HG02623 (cell line): ENCODE measurements at regions not wholly inside any gene's neighbourhood (a gene's known extent, or its start where the extent isn't known, plus 50 kb on each side); places are given as distances from the start of the nearest gene placed in this dataset.
"Not testable (repeated sequence)": the region's sequence is repeated elsewhere in the genome, so short reads cannot be mapped to it uniquely, and the experiment has no call there.

Experiments used
- ATAC-seq: cut with Tn5 transposase; IDR thresholded peaks from one replicate; pipeline ENCODE4 v1.9.1; 2021; ENCODE audit warnings: moderate library complexity; ENCODE audit not compliant: unreplicated experiment

- ATAC-seq: no peak
These were observed 415.4 kb downstream of the MAGEB5 start for GRCh38 chrX:26631385-26631784.

GRCh38 chrX:26613956-26614355, 398.0 kb downstream of the MAGEB5 start:
- no peak for ATAC-seq

GRCh38 chrX:26606971-26607370, 391.0 kb downstream of the MAGEB5 start:
- ATAC-seq: no peak

- ATAC-seq: no peak
These were observed 382.0 kb downstream of the MAGEB5 start for GRCh38 chrX:26597981-26598380.

- ATAC-seq: no peak
These were observed 374.9 kb downstream of the MAGEB5 start for GRCh38 chrX:26590849-26591248.

- no peak for ATAC-seq
These were observed 370.6 kb downstream of the MAGEB5 start for GRCh38 chrX:26586570-26586969.

- no peak for ATAC-seq
These were observed 365.1 kb downstream of the MAGEB5 start for GRCh38 chrX:26581091-26581490.

- no peak for ATAC-seq
These were observed 364.1 kb downstream of the MAGEB5 start for GRCh38 chrX:26580021-26580420.

GRCh38 chrX:26574234-26574633, 358.3 kb downstream of the MAGEB5 start:
- no peak for ATAC-seq

- ATAC-seq: no peak
These were observed 346.2 kb downstream of the MAGEB5 start for GRCh38 chrX:26562156-26562555.

GRCh38 chrX:26559855-26560254, 343.9 kb downstream of the MAGEB5 start:
- ATAC-seq: no peak

- no peak for ATAC-seq
These were observed 342.9 kb downstream of the MAGEB5 start for GRCh38 chrX:26558719-26559386.

- no peak for ATAC-seq
These were observed 341.8 kb downstream of the MAGEB5 start for GRCh38 chrX:26557691-26558321.

- ATAC-seq: not testable (repeated sequence)
These were observed 309.8 kb downstream of the MAGEB5 start for GRCh38 chrX:26525768-26526167.

- no peak for ATAC-seq
These were observed 306.5 kb downstream of the MAGEB5 start for GRCh38 chrX:26522501-26522900.

GRCh38 chrX:26511589-26512363, 295.8 kb downstream of the MAGEB5 start:
- no peak for ATAC-seq

- ATAC-seq: no peak
These were observed 255.0 kb downstream of the MAGEB5 start for GRCh38 chrX:26470941-26471340.

- no peak for ATAC-seq
These were observed 250.4 kb downstream of the MAGEB5 start for GRCh38 chrX:26466387-26466786.

GRCh38 chrX:26445288-26445687, 229.3 kb downstream of the MAGEB5 start:
- ATAC-seq: no peak

- not testable (repeated sequence) for ATAC-seq
These were observed 228.4 kb downstream of the MAGEB5 start for GRCh38 chrX:26444417-26444816.

GRCh38 chrX:26442340-26442739, 226.4 kb downstream of the MAGEB5 start:
- ATAC-seq: no peak

GRCh38 chrX:26414534-26414933, 198.6 kb downstream of the MAGEB5 start:
- no peak for ATAC-seq
